ENCODE measurements at regions not wholly inside any gene's neighbourhood (a gene's known extent, or its start where the extent isn't known, plus 50 kb on each side); places are given as distances from the start of the nearest gene placed in this dataset.

DNA sequence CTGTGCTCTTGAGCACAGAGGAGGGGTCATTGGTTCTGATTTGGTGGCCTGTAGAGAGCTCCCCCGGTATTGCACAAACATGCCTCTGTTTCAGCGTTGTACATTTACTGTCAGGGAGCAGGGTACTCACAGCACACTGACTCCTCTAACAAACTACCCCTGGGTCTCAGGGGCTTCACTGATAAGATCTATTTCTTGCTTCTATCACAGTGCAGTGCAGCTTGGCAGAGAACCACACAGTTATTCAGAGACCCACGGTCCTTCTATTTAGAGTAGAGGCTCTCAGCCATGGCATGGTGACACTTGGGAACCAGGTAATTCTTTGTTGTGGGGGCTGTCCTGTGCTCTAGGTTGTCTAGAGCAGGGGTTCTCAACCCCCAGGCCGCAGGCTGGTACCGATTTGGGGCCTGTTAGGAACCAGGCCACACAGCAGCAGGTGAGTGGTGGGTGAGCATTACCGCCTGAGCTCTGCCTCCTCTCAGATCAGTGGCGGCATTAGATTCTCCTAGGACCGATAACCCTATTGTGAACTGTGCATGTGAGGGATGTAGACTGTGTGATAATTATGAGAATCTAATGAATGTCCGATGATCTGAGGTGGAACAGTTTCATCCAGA, 133.4 kb upstream of the MYCN start:
- TF ChIP-seq, protein P1, sequence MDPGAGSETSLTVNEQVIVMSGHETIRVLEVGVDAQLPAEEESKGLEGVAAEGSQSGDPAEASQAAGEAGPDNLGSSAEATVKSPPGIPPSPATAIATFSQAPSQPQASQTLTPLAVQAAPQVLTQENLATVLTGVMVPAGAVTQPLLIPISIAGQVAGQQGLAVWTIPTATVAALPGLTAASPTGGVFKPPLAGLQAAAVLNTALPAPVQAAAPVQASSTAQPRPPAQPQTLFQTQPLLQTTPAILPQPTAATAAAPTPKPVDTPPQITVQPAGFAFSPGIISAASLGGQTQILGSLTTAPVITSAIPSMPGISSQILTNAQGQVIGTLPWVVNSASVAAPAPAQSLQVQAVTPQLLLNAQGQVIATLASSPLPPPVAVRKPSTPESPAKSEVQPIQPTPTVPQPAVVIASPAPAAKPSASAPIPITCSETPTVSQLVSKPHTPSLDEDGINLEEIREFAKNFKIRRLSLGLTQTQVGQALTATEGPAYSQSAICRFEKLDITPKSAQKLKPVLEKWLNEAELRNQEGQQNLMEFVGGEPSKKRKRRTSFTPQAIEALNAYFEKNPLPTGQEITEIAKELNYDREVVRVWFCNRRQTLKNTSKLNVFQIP (CRISPR knock-in tag; IDR thresholded peaks at IDR 0.05; ENCODE audit: borderline replicate concordance, low read depth): no peak
- no peak for ATAC-seq

DNA sequence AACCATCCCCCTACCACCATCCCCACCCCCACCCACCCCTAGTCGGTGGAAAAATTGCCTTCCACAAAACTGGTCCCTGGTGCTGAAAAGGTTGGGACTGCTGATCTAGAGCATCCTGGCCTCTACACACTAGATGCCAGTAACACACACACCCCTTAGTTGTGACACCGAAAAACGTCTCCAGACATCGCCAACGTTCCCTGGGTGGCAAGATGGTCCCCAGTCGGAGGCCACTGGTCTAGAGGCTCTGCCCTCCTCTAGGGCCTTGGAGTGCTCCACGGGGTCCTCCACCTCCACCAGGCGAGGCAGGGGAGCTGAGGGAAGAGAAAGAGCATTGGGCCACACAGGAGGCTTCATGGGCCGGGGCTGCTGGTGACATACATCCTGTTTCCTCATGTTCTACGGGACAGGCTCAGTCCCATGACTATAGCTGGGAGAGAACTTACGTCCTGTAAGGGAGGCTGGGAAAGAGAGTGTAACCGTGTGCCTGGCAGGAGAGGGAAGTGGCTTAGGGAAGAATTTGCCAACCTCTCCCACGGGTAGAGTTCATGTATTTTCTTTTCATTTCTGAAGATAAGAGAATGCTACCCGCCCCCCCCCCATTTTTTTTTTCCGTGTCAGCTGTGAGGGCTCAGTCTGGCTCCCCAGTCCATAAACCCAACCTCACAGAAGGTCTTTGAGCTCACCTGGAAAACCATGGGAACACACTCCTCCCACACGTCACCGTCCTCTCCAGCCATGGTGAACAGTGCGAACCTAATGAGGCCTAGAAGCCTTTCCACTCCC, 132.7 kb upstream of the MYCN start:
- TF ChIP-seq ZC3H10 (CRISPR knock-in tag; IDR thresholded peaks at IDR 0.05) (no peak), TOX (CRISPR knock-in tag; IDR thresholded peaks at IDR 0.05; ENCODE audit: borderline replicate concordance) (no peak), OSR1 (CRISPR knock-in tag; IDR thresholded peaks at IDR 0.05) (no peak), PPARA (CRISPR knock-in tag; IDR thresholded peaks at IDR 0.05; ENCODE audit: borderline replicate concordance) (no peak), ZNF565 (CRISPR knock-in tag; conservative IDR thresholded peaks at IDR 0.05; ENCODE audit: low read depth) (no peak), ZFP3 (CRISPR knock-in tag; IDR thresholded peaks at IDR 0.05) (no peak), ZNF70 (CRISPR knock-in tag; IDR thresholded peaks at IDR 0.05) (no peak), SNAI2 (CRISPR knock-in tag; IDR thresholded peaks at IDR 0.05) (no peak), ARNTL (CRISPR knock-in tag; IDR thresholded peaks at IDR 0.05; ENCODE audit: borderline replicate concordance, low read depth) (no peak), ISL1 (CRISPR knock-in tag; IDR thresholded peaks at IDR 0.05) (no peak), ZFP30 (CRISPR knock-in tag; IDR thresholded peaks at IDR 0.05) (no peak), CSDC2 (CRISPR knock-in tag; IDR thresholded peaks at IDR 0.05) (no peak), ZNF8 (CRISPR knock-in tag; IDR thresholded peaks at IDR 0.05) (no peak), BACH2 (CRISPR knock-in tag; IDR thresholded peaks at IDR 0.05; ENCODE audit: borderline replicate concordance) (no peak), GLIS3 (CRISPR knock-in tag; IDR thresholded peaks at IDR 0.05) (no peak), TCF4 (CRISPR knock-in tag; IDR thresholded peaks at IDR 0.05; ENCODE audit: borderline replicate concordance) (no peak)
- TF ChIP-seq, protein P2, sequence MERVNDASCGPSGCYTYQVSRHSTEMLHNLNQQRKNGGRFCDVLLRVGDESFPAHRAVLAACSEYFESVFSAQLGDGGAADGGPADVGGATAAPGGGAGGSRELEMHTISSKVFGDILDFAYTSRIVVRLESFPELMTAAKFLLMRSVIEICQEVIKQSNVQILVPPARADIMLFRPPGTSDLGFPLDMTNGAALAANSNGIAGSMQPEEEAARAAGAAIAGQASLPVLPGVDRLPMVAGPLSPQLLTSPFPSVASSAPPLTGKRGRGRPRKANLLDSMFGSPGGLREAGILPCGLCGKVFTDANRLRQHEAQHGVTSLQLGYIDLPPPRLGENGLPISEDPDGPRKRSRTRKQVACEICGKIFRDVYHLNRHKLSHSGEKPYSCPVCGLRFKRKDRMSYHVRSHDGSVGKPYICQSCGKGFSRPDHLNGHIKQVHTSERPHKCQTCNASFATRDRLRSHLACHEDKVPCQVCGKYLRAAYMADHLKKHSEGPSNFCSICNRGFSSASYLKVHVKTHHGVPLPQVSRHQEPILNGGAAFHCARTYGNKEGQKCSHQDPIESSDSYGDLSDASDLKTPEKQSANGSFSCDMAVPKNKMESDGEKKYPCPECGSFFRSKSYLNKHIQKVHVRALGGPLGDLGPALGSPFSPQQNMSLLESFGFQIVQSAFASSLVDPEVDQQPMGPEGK (CRISPR knock-in tag; IDR thresholded peaks at IDR 0.05; ENCODE audit: borderline replicate concordance): no peak
- TF ChIP-seq, protein P3, sequence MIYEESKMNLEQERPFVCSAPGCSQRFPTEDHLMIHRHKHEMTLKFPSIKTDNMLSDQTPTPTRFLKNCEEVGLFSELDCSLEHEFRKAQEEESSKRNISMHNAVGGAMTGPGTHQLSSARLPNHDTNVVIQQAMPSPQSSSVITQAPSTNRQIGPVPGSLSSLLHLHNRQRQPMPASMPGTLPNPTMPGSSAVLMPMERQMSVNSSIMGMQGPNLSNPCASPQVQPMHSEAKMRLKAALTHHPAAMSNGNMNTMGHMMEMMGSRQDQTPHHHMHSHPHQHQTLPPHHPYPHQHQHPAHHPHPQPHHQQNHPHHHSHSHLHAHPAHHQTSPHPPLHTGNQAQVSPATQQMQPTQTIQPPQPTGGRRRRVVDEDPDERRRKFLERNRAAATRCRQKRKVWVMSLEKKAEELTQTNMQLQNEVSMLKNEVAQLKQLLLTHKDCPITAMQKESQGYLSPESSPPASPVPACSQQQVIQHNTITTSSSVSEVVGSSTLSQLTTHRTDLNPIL (CRISPR knock-in tag; IDR thresholded peaks at IDR 0.05; ENCODE audit: low read depth): no peak
- TF ChIP-seq, protein P4, sequence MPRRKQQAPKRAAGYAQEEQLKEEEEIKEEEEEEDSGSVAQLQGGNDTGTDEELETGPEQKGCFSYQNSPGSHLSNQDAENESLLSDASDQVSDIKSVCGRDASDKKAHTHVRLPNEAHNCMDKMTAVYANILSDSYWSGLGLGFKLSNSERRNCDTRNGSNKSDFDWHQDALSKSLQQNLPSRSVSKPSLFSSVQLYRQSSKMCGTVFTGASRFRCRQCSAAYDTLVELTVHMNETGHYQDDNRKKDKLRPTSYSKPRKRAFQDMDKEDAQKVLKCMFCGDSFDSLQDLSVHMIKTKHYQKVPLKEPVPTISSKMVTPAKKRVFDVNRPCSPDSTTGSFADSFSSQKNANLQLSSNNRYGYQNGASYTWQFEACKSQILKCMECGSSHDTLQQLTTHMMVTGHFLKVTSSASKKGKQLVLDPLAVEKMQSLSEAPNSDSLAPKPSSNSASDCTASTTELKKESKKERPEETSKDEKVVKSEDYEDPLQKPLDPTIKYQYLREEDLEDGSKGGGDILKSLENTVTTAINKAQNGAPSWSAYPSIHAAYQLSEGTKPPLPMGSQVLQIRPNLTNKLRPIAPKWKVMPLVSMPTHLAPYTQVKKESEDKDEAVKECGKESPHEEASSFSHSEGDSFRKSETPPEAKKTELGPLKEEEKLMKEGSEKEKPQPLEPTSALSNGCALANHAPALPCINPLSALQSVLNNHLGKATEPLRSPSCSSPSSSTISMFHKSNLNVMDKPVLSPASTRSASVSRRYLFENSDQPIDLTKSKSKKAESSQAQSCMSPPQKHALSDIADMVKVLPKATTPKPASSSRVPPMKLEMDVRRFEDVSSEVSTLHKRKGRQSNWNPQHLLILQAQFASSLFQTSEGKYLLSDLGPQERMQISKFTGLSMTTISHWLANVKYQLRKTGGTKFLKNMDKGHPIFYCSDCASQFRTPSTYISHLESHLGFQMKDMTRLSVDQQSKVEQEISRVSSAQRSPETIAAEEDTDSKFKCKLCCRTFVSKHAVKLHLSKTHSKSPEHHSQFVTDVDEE (CRISPR knock-in tag; IDR thresholded peaks at IDR 0.05): no peak
- TF ChIP-seq, protein P5, sequence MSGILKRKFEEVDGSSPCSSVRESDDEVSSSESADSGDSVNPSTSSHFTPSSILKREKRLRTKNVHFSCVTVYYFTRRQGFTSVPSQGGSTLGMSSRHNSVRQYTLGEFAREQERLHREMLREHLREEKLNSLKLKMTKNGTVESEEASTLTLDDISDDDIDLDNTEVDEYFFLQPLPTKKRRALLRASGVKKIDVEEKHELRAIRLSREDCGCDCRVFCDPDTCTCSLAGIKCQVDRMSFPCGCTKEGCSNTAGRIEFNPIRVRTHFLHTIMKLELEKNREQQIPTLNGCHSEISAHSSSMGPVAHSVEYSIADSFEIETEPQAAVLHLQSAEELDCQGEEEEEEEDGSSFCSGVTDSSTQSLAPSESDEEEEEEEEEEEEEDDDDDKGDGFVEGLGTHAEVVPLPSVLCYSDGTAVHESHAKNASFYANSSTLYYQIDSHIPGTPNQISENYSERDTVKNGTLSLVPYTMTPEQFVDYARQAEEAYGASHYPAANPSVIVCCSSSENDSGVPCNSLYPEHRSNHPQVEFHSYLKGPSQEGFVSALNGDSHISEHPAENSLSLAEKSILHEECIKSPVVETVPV (CRISPR knock-in tag; IDR thresholded peaks at IDR 0.05): no peak
- no peak for ATAC-seq
